MG63 (cell line): ENCODE measurements at regions not wholly inside any gene's neighbourhood (a gene's known extent, or its start where the extent isn't known, plus 50 kb on each side); places are given as distances from the start of the nearest gene placed in this dataset.

Source experiments
- DNase-seq: peaks from one replicate; pipeline ENCODE4 v3.0.0-alpha.2; 2020
- H3K27me3 ChIP-seq: fragments of 250-450 bp; sonication (Bioruptor Pico); 2 replicates; pipeline ENCODE4 v1.5.1; 2020; ENCODE audit warnings: mild to moderate bottlenecking, moderate library complexity
- H3K36me3 ChIP-seq: fragments of 250-450 bp; sonication (Bioruptor Pico); 2 replicates; pipeline ENCODE4 v1.5.1; 2020; ENCODE audit warnings: mild to moderate bottlenecking, moderate library complexity
- H3K4me3 ChIP-seq: fragments of 250-450 bp; sonication (Bioruptor Pico); 2 replicates; pipeline ENCODE4 v1.5.1; 2020; ENCODE audit warnings: mild to moderate bottlenecking, moderate library complexity
- H3K9me3 ChIP-seq: fragments of 250-450 bp; sonication (Bioruptor Pico); 2 replicates; pipeline ENCODE4 v1.5.1; 2020; ENCODE audit warnings: mild to moderate bottlenecking, moderate library complexity

- DNase-seq: no peak
- Histone ChIP-seq H3K27me3 (0 out of 2 replicates have a peak, but pooled peaks cover 2% of the 10 kb centered on the region), H3K4me3 (no peak overlapping the region), H3K9me3 (no peaks in the 10 kb centered on the region), H3K36me3 (no peaks in the 10 kb centered on the region)
These were observed 459.7 kb downstream of the TBL1XR1 start for GRCh38 chr3:176737480-176738110.

GRCh38 chr3:176734146-176734545 is 463.1 kb downstream of the TBL1XR1 start:
- Histone ChIP-seq H3K27me3 (0 out of 2 replicates have a peak, but pooled peaks cover 2% of the 10 kb centered on the region), H3K36me3 (no peaks in the 10 kb centered on the region), H3K4me3 (no peak overlapping the region), H3K9me3 (no peaks in the 10 kb centered on the region)
- no peak for DNase-seq

GRCh38 chr3:176724394-176724759 is 472.9 kb downstream of the TBL1XR1 start:
- DNase-seq: no peak
- Histone ChIP-seq H3K27me3 (peaks cover 4% of the 10 kb centered on the region), H3K4me3 (no peak overlapping the region), H3K9me3 (no peaks in the 10 kb centered on the region), H3K36me3 (no peaks in the 10 kb centered on the region)

- no peaks in the 10 kb centered on the region for H3K36me3 ChIP-seq
- H3K27me3 ChIP-seq: peaks cover 4% of the 10 kb centered on the region
- no peaks in the 10 kb centered on the region for H3K9me3 ChIP-seq
- no peak overlapping the region for H3K4me3 ChIP-seq
- no peak for DNase-seq
These were observed 473.4 kb downstream of the TBL1XR1 start for GRCh38 chr3:176723758-176724393.

GRCh38 chr3:176714034-176714433 is 483.2 kb downstream of the TBL1XR1 start:
- no peaks in the 10 kb centered on the region for H3K9me3 ChIP-seq
- H3K4me3 ChIP-seq: no peak overlapping the region
- peaks cover 15% of the 10 kb centered on the region for H3K27me3 ChIP-seq
- no peaks in the 10 kb centered on the region for H3K36me3 ChIP-seq
- no peak for DNase-seq

GRCh38 chr3:176712191-176712590 is 485.1 kb downstream of the TBL1XR1 start:
- Histone ChIP-seq H3K36me3 (no peaks in the 10 kb centered on the region), H3K4me3 (no peak overlapping the region), H3K9me3 (no peaks in the 10 kb centered on the region), H3K27me3 (peaks cover 11% of the 10 kb centered on the region)
- DNase-seq: no peak

- Histone ChIP-seq H3K36me3 (no peaks in the 10 kb centered on the region), H3K4me3 (no peak overlapping the region), H3K9me3 (no peaks in the 10 kb centered on the region), H3K27me3 (no peaks in the 10 kb centered on the region)
- no peak for DNase-seq
These were observed 498.0 kb downstream of the TBL1XR1 start for GRCh38 chr3:176699288-176699687.

- Histone ChIP-seq H3K27me3 (no peaks in the 10 kb centered on the region), H3K4me3 (no peak overlapping the region), H3K36me3 (no peaks in the 10 kb centered on the region), H3K9me3 (no peaks in the 10 kb centered on the region)
- DNase-seq: no peak
These were observed 499.9 kb downstream of the TBL1XR1 start for GRCh38 chr3:176697284-176697889.

GRCh38 chr3:176696816-176697215 is 500.5 kb downstream of the TBL1XR1 start:
- Histone ChIP-seq H3K27me3 (no peaks in the 10 kb centered on the region), H3K36me3 (no peaks in the 10 kb centered on the region), H3K9me3 (no peaks in the 10 kb centered on the region), H3K4me3 (no peak overlapping the region)
- no peak for DNase-seq

- no peak overlapping the region for H3K4me3 ChIP-seq
- H3K9me3 ChIP-seq: no peaks in the 10 kb centered on the region
- DNase-seq: no peak
- H3K36me3 ChIP-seq: no peaks in the 10 kb centered on the region
- H3K27me3 ChIP-seq: no peaks in the 10 kb centered on the region
These were observed 504.1 kb downstream of the TBL1XR1 start for GRCh38 chr3:176692966-176693785.

- H3K27me3 ChIP-seq: no peaks in the 10 kb centered on the region
- H3K4me3 ChIP-seq: no peak overlapping the region
- H3K36me3 ChIP-seq: no peaks in the 10 kb centered on the region
- H3K9me3 ChIP-seq: no peaks in the 10 kb centered on the region
- no peak for DNase-seq
These were observed 504.9 kb downstream of the TBL1XR1 start for GRCh38 chr3:176692199-176692965.

- Histone ChIP-seq H3K36me3 (no peaks in the 10 kb centered on the region), H3K9me3 (no peaks in the 10 kb centered on the region; the same call in 1 of the 2 replicates)
- no peak for DNase-seq
These were observed 507.0 kb downstream of the TBL1XR1 start for GRCh38 chr3:176690083-176690869.

GRCh38 chr3:176687754-176688153 is 509.5 kb downstream of the TBL1XR1 start:
- no peaks in the 10 kb centered on the region for H3K36me3 ChIP-seq
- no peak for DNase-seq
- no peak overlapping the region for H3K4me3 ChIP-seq
- 0 out of 2 replicates have a peak, but pooled peaks cover 4% of the 10 kb centered on the region for H3K27me3 ChIP-seq
- H3K9me3 ChIP-seq: peaks cover 3% of the 10 kb centered on the region; the same call in 1 of the 2 replicates

More at GRCh38 chr3:176690083-176690869, 507.0 kb downstream of the TBL1XR1 start:
- H3K4me3 ChIP-seq: no peak overlapping the region
- 0 out of 2 replicates have a peak, but pooled peaks cover 4% of the 10 kb centered on the region for H3K27me3 ChIP-seq

- H3K4me3 ChIP-seq: no peak overlapping the region
- DNase-seq: no peak
These were observed 513.9 kb downstream of the TBL1XR1 start for GRCh38 chr3:176683382-176683781.

More at GRCh38 chr3:176683382-176683781, 513.9 kb downstream of the TBL1XR1 start:
- Histone ChIP-seq H3K27me3 (0 out of 2 replicates have a peak, but pooled peaks cover 4% of the 10 kb centered on the region), H3K9me3 (peaks cover 3% of the 10 kb centered on the region; the same call in 1 of the 2 replicates), H3K36me3 (no peaks in the 10 kb centered on the region)
